Hepatocyte (in vitro differentiated cells): ENCODE measurements at regions not wholly inside any gene's neighbourhood (a gene's known extent, or its start where the extent isn't known, plus 50 kb on each side); places are given as distances from the start of the nearest gene placed in this dataset.

ENCODE experiments used
- DNase-seq: peaks from one replicate; pipeline ENCODE4 v3.0.0-alpha.2; 2016; ENCODE audit warnings: low spot score
- H2AFZ ChIP-seq: fragments of 200-600 bp; sonication (generic); 2 replicates; pipeline ENCODE4 v1.6.0; 2016; ENCODE audit warnings: antibody characterized with exemption, mild to moderate bottlenecking
- H3K27ac ChIP-seq: fragments of 200-600 bp; sonication (generic); 2 replicates; pipeline ENCODE4 v1.5.1; 2016; ENCODE audit warnings: mild to moderate bottlenecking
- H3K27me3 ChIP-seq: fragments of 200-600 bp; sonication (generic); 2 replicates; pipeline ENCODE4 v1.6.1; 2016
- H3K36me3 ChIP-seq: fragments of 200-600 bp; sonication (generic); replicated peaks from 2 replicates; pipeline ENCODE4 v1.5.1; 2016; ENCODE audit warnings: low read depth; ENCODE audit not compliant: insufficient read depth
- H3K4me1 ChIP-seq: fragments of 200-600 bp; sonication (generic); 2 replicates; pipeline ENCODE4 v1.5.1; 2016; ENCODE audit warnings: mild to moderate bottlenecking, moderate library complexity; ENCODE audit not compliant: insufficient read depth
- H3K4me2 ChIP-seq: fragments of 200-600 bp; sonication (generic); 2 replicates; pipeline ENCODE4 v1.6.0; 2016
- H3K4me3 ChIP-seq: fragments of 200-600 bp; sonication (generic); 2 replicates; pipeline ENCODE4 v1.5.1; 2016; ENCODE audit warnings: mild to moderate bottlenecking
- H3K79me2 ChIP-seq: fragments of 200-600 bp; sonication (generic); 2 replicates; pipeline ENCODE4 v1.6.0; 2017; ENCODE audit warnings: mild to moderate bottlenecking
- H3K9me2 ChIP-seq: fragments of 200-600 bp; sonication (generic); replicated peaks from 2 replicates; pipeline ENCODE4 v1.6.0; 2017; ENCODE audit warnings: mild to moderate bottlenecking; ENCODE audit not compliant: insufficient read depth
- H3K9me3 ChIP-seq: fragments of 200-600 bp; sonication (generic); 2 replicates; pipeline ENCODE4 v1.5.1; 2016; ENCODE audit warnings: low read depth, mild to moderate bottlenecking
- H4K20me1 ChIP-seq: fragments of 200-600 bp; sonication (generic); 2 replicates; pipeline ENCODE4 v1.6.0; 2016; ENCODE audit warnings: mild to moderate bottlenecking; ENCODE audit not compliant: insufficient read depth, poor library complexity, severe bottlenecking
- EZH2 ChIP-seq: fragments of 200-600 bp; sonication (generic); IDR thresholded peaks from 2 replicates; pipeline ENCODE4 v1.6.1; 2016; ENCODE audit warnings: antibody characterized with exemption, mild to moderate bottlenecking, borderline replicate concordance
- EZH2phosphoT487 ChIP-seq: fragments of 200-600 bp; sonication (generic); IDR thresholded peaks from one replicate; pipeline ENCODE4 v1.6.1; 2018; ENCODE audit warnings: antibody characterized with exemption, mild to moderate bottlenecking, low read depth, moderate library complexity; ENCODE audit not compliant: unreplicated experiment, severe bottlenecking
- WGBS: methylation state at CpG from one replicate; pipeline ENCODE4 v1.1.6; 2016; ENCODE audit warnings: low lambda C conversion rate; ENCODE audit errors: missing lambda C conversion rate; 5-methylcytosine and 5-hydroxymethylcytosine counted together
- TF ChIP-seq, protein P1 (sequence below): fragments of 200-600 bp; sonication (generic); IDR thresholded peaks from 2 replicates; pipeline ENCODE4 v1.5.1; 2016; ENCODE audit warnings: antibody characterized with exemption, mild to moderate bottlenecking; ENCODE audit not compliant: poor library complexity

DNA sequence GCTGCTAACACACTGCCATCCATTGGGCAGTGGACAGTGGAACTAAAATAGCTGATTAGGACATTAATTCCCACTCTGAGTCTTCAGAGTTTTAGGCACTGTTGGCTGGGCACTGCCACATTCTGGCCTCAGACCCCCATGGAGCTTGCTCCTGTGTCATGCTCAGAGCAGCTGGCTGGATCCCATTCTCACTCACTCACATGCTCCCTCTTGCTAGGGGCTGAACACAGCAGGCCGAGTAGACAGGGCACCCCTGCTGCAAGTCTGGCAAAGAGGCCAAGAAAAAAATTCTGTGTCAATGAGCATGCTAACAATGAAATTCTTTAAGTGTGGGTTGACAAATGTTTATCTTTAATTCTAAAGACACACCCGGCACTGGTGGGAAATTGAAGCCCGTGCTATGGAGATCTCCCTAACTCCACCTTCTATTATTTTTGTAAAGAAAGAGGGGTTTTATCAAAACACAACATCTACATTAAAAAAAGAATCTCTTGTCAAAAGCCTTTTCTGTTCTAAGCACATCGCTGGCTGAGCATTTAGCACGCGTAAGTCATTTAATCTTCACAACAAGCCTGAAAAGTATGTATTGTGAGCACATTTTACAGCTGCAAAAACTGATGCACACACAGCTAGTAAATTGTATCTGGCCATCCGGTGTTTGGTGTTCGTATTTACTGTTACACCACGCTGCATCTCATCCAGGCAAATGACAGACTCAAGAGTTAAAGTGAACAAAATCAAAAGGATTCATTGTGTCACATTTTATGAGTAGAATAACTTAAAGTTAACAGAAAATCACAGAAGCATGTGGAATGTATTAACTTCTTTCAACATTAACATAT, 362.1 kb downstream of the PLOD2 start:
- DNase-seq = no peak
- 52% methylated on average over 9 of the region's 9 CpGs for WGBS
- Histone ChIP-seq H3K4me1 (peaks cover 5% of the 10 kb centered on the region), H4K20me1 (no peaks in the 10 kb centered on the region), H3K27ac (no peak overlapping the region), H3K27me3 (no peaks in the 10 kb centered on the region), H3K36me3 (no peaks in the 10 kb centered on the region), H2AFZ (peak overlapping the region; percentile 36), H3K9me2 (no peaks in the 10 kb centered on the region), H3K9me3 (no peaks in the 10 kb centered on the region), H3K79me2 (no peaks in the 10 kb centered on the region), H3K4me3 (no peak overlapping the region), H3K4me2 (peak overlapping the region; percentile 3)
- TF ChIP-seq, protein P1, sequence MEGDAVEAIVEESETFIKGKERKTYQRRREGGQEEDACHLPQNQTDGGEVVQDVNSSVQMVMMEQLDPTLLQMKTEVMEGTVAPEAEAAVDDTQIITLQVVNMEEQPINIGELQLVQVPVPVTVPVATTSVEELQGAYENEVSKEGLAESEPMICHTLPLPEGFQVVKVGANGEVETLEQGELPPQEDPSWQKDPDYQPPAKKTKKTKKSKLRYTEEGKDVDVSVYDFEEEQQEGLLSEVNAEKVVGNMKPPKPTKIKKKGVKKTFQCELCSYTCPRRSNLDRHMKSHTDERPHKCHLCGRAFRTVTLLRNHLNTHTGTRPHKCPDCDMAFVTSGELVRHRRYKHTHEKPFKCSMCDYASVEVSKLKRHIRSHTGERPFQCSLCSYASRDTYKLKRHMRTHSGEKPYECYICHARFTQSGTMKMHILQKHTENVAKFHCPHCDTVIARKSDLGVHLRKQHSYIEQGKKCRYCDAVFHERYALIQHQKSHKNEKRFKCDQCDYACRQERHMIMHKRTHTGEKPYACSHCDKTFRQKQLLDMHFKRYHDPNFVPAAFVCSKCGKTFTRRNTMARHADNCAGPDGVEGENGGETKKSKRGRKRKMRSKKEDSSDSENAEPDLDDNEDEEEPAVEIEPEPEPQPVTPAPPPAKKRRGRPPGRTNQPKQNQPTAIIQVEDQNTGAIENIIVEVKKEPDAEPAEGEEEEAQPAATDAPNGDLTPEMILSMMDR = no peak
- TF ChIP-seq EZH2 (no peak), EZH2phosphoT487 (no peak)

DNA sequence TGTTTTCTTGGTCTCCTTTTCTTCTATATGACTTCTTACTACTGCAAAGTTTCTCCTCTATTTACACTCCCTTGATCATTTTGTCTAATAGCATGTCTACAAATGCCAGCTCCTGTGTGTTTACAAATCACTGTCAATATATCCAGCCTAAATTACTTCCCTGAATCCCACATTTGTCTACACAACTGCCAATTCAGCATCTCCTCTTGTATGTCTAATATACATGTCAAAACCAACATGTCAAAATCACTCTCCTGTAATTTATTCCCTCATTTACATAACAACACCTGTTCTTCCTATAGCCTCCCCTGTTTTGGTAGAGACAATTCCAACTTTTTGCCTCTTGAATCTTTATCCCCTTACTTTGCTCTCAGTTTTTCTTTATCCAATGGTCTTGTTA, 359.3 kb downstream of the PLOD2 start:
- H3K79me2 ChIP-seq = no peaks in the 10 kb centered on the region
- H3K9me3 ChIP-seq = no peaks in the 10 kb centered on the region
- H3K4me2 ChIP-seq = no peak overlapping the region
- no peaks in the 10 kb centered on the region for H3K27me3 ChIP-seq
- no peak for DNase-seq
- TF ChIP-seq EZH2 (no peak), EZH2phosphoT487 (no peak)
- TF ChIP-seq, protein P1 = no peak
- H4K20me1 ChIP-seq = no peaks in the 10 kb centered on the region
- H3K4me3 ChIP-seq = no peak overlapping the region
- H3K4me1 ChIP-seq = peaks cover 5% of the 10 kb centered on the region
- H3K36me3 ChIP-seq = no peaks in the 10 kb centered on the region
- H2AFZ ChIP-seq = no peak overlapping the region
- no peak overlapping the region for H3K27ac ChIP-seq
- no peaks in the 10 kb centered on the region for H3K9me2 ChIP-seq

DNA sequence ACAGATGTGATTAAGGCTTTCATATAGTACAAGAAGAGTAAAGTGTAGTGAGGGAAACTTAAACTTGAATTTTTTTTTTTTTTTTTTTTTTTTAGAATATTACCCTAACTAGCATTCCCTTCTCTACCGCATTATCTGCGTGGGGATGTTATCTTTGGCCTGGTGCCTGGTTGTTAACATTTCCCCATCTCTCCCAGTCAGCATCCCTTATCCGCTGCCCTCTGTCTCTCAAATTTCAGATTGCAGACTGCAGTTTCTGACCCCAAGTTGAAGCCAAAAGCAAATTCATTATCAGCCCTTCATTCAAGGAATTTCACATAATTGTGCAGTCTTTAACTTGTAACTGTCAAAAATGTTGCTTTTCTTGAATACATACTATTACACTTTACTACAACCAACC, 353.0 kb downstream of the PLOD2 start:
- 25% methylated on average over 3 of the region's 3 CpGs for WGBS
- Histone ChIP-seq H4K20me1 (no peaks in the 10 kb centered on the region), H3K9me2 (no peaks in the 10 kb centered on the region), H3K36me3 (no peaks in the 10 kb centered on the region), H3K79me2 (no peaks in the 10 kb centered on the region), H3K4me2 (no peak overlapping the region), H2AFZ (no peak overlapping the region), H3K4me1 (no peaks in the 10 kb centered on the region), H3K4me3 (no peak overlapping the region), H3K27me3 (no peaks in the 10 kb centered on the region), H3K27ac (no peak overlapping the region), H3K9me3 (no peaks in the 10 kb centered on the region)
- no peak for TF ChIP-seq EZH2phosphoT487
- TF ChIP-seq, protein P1 = peak; percentile 32
- peak; percentile 23 for DNase-seq
